Lower leg skin (tissue), 4 donors: ENCODE measurements at regions not wholly inside any gene's neighbourhood (a gene's known extent, or its start where the extent isn't known, plus 50 kb on each side); places are given as distances from the start of the nearest gene placed in this dataset.
"Not testable (repeated sequence)": the region's sequence is repeated elsewhere in the genome, so short reads cannot be mapped to it uniquely, and the experiment has no call there.

ENCODE experiments used
- DNase-seq, 2 donors: peaks; one replicate each; pipeline ENCODE4 v3.0.0-alpha.2; 2019; ENCODE audit warnings: low spot score in 2 of 2
- H3K4me3 ChIP-seq: fragments of 200-600 bp; sonication (generic); 2 replicates; pipeline ENCODE4 v1.5.1; 2017; ENCODE audit warnings: mild to moderate bottlenecking, low read depth; ENCODE audit not compliant: poor library complexity, severe bottlenecking
- POLR2A ChIP-seq, 2 donors: fragments of 450-650 bp; IDR thresholded peaks; one replicate each; pipeline ENCODE4 v1.6.1; 2016 to 2017; ENCODE audit warnings: antibody characterized with exemption in 2 of 2, mild to moderate bottlenecking in 1 of 2, moderate library complexity in 1 of 2
- WGBS, 2 donors: methylation state at CpG; one replicate each; pipeline ENCODE4 v1.1.5; 2018; 5-methylcytosine and 5-hydroxymethylcytosine counted together
- intact Hi-C: fragments of 100-400 bp; cut with DNase I; formaldehyde crosslinking; loops from one replicate; pipeline ENCODE4 v1.15.0; 2023; ENCODE audit warnings: low total_unique reads
- TF ChIP-seq, protein P1 (sequence below), 3 donors: fragments of 450-650 bp; IDR thresholded peaks; one replicate each; pipeline ENCODE4 v1.5.1; 2016; ENCODE audit warnings: antibody characterized with exemption in 3 of 3, mild to moderate bottlenecking in 3 of 3, moderate library complexity in 2 of 3

DNA sequence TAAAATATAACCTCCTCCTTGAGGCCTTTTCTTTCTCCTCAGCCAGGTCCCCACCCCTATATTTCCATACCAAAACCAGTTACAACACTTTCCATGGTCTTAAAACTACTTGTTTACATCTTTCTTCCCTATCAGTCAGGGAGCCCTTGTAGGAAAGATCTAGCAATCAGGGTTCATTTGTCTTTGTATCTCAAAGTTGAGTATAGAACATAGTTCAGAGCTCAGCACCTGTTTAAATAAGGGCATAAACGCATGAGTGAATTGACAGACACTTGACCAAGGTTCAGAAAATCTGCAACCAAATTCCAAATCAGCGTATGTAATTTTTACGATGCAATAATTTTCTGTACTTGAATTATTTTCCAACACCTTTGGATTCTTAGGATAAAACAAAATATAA is 352.2 kb upstream of the MAGEB16 start:
- intact Hi-C loops = no loop called here
- no peak for TF ChIP-seq POLR2A (IDR thresholded peaks at IDR 0.05)
- TF ChIP-seq, protein P1, sequence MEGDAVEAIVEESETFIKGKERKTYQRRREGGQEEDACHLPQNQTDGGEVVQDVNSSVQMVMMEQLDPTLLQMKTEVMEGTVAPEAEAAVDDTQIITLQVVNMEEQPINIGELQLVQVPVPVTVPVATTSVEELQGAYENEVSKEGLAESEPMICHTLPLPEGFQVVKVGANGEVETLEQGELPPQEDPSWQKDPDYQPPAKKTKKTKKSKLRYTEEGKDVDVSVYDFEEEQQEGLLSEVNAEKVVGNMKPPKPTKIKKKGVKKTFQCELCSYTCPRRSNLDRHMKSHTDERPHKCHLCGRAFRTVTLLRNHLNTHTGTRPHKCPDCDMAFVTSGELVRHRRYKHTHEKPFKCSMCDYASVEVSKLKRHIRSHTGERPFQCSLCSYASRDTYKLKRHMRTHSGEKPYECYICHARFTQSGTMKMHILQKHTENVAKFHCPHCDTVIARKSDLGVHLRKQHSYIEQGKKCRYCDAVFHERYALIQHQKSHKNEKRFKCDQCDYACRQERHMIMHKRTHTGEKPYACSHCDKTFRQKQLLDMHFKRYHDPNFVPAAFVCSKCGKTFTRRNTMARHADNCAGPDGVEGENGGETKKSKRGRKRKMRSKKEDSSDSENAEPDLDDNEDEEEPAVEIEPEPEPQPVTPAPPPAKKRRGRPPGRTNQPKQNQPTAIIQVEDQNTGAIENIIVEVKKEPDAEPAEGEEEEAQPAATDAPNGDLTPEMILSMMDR (IDR thresholded peaks at IDR 0.05) = no peak
- DNase-seq = no peak
- H3K4me3 ChIP-seq = no peak overlapping the region
- 85 to 89% methylated on average over 3 of the region's 3 CpGs for WGBS, 2 donors

DNA sequence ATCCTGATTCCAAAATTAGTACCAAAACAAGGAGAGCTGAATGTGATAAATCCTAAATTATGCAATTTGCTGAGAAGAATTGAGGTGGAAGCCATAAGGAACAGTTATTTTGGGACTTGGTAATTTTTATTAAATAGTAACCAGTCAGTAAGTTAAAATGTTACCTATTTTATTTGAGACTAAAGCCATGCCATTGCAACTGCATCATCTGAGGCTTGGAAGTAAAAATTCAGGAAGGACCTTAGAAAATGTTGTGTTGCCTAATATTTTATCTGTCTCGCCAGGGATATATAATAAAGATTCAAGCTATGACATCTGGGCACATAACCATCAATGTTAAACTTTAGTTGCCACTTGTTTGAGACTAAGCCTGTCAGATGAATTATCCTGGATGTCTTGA is 341.3 kb upstream of the MAGEB16 start:
- 91 to 100% methylated on average over 1 of the region's 1 CpG for whole genome bisulfite sequencing, 2 donors
- intact Hi-C loops = no loop called here
- no peak for DNase-seq
- TF ChIP-seq POLR2A (IDR thresholded peaks at IDR 0.05) = no peak
- TF ChIP-seq, protein P1 (IDR thresholded peaks at IDR 0.05) = no peak
- H3K4me3 ChIP-seq = no peak overlapping the region

DNA sequence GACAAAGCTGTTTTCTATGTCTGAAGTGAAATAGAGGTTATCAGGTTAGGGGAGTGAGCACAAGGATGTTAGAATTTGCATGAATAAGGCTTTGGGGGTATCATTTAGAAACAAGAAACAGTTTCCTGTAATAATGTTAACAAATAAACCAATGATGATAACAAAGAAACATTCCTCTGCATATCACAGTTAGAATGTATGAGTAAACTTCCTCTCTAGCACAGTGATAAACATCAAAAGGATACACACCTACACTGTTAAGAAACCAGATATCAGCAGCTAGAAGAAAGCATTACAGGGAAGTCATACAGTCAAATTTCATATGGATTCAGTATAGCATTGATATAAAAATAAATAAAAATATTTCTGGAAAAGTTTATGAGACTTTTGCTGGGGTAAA is 340.0 kb upstream of the MAGEB16 start:
- intact Hi-C loops = no loop called here
- no peak for TF ChIP-seq POLR2A (IDR thresholded peaks at IDR 0.05)
- TF ChIP-seq, protein P1 (IDR thresholded peaks at IDR 0.05) = no peak
- no peak for DNase-seq
- no peak overlapping the region for H3K4me3 ChIP-seq

DNA sequence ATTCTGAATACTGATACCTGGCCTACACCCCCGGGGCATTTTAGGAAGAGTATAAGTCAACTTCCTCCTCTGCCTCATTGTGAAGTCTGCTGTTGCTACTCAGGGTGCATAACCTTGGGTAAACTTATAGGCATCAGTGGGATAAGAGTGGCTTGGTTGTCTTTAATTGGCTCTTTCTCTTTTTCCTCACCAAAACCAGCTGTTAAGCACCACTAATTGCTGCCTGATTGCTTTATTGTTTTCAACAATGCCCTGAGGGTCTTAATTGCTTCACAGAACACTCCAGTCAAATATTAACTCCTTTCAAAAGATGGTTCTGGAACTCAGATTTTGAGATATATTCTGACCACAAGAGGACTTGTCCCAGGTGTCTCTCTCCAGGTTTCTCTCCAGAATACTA is 337.0 kb upstream of the MAGEB16 start:
- no peak overlapping the region for H3K4me3 ChIP-seq
- TF ChIP-seq, protein P1 (IDR thresholded peaks at IDR 0.05) = no peak
- TF ChIP-seq POLR2A (IDR thresholded peaks at IDR 0.05) = no peak
- intact Hi-C loops = no loop called here
- no peak for DNase-seq
- WGBS, 2 donors = 56 to 75% methylated on average over 1 of the region's 1 CpG

DNA sequence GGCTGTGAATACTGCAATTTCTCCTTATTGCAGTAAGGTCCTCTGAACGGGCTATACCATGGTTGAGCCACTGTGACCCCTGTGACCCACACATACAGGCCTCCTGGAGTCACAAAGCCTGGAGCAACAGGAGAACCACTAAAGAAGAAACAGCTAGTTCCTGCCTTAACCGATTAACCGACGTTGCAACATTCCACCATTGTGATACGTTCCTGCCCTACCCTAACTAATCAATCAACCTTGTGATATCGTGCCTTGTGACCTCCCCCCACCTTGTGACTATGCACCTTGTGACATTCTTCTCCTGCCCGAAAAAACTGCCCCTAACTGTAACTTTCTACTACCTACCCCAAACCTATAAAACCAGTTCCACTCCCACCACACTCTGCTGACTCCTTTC is 301.5 kb upstream of the MAGEB16 start:
- 73 to 85% methylated on average over 7 of the region's 7 CpGs for WGBS, 2 donors
- DNase-seq, intact Hi-C loops, H3K4me3 ChIP-seq: not testable (repeated sequence)

DNA sequence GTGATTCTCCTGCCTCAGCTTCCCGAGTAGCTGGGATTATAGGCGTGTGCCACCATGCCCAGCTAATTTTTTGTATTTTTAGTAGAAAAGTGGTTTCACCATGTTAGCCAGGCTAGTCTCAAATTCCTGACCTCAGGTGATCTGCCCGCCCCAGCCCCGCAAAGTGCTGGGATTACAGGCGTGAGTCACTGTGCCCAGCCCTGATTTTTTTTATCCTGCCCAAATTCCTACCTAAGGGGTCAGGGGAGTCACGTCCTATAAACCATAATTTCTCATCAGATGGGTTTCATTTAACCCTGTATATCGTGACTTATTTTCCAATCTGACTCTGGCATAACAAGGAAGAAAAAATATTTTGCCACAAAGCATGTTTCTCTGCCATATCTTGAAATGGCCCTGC is 300.7 kb upstream of the MAGEB16 start:
- intact Hi-C loops, H3K4me3 ChIP-seq, DNase-seq: not testable (repeated sequence)
- 75 to 79% methylated on average over 7 of the region's 7 CpGs for whole genome bisulfite sequencing, 2 donors

DNA sequence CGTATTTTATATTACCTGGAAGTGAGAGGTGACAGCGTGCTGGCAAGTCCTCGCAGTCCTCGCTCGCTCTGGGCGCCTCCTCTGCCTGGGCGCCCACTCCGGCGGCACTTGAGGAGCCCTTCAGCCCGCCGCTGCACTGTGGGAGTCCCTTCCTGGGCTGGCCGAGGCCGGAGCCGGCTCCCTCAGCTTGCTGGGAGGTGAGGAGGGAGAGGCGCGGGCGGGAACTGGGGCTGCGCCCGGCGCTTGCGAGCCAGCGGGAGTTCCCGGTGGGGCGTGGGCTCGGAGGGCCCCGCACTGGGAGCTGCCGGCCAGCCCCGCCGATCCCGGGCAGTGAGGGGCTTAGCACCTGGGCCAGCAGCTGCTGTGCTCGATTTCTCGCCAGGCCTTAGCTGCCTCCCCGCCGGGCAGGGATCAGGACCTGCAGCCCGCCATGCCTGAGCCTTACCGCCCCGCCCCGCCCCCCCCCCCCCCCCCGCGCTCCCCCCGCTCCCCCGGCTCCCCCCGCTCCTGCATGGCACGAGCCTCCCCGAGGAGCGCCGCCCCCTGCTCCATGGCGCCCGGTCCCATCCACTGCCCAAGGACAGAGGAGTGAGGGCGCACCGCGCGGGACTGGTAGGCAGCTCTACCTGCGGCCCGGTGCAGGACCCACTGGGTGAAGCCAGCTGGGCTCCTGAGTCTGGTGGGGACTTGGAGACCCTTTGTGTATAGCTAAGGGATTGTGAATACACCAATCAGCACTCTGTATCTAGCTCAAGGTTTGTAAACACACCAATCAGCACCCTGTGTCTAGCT is 298.9 kb upstream of the MAGEB16 start:
- 83 to 94% methylated on average over 27 to 32 of the region's 55 CpGs for WGBS, 2 donors
- intact Hi-C loops = no loop called here
- DNase-seq = no peak
- H3K4me3 ChIP-seq = no peak overlapping the region
- no peak for TF ChIP-seq POLR2A (IDR thresholded peaks at IDR 0.05)
- TF ChIP-seq, protein P1 (IDR thresholded peaks at IDR 0.05) = no peak
